OCI-LY7 (cell line): ENCODE measurements at regions not wholly inside any gene's neighbourhood (a gene's known extent, or its start where the extent isn't known, plus 50 kb on each side); places are given as distances from the start of the nearest gene placed in this dataset.

Source experiments
- BruUV-seq: library from RNA; stranded (reverse); fragments of 400-500 nt; replicated peaks from 2 replicates; lab custom pipeline; 2021; lab: Mats Ljungman, UMichigan
- CTCF ChIA-PET: fragments of 300-600 bp; sonication (Branson Sonifier 250); formaldehyde crosslinking; loops from one replicate; lab custom pipeline; 2022; ENCODE audit warnings: antibody characterized with exemption; ENCODE audit not compliant: unreplicated experiment; lab: Charles Lee
- POLR2A ChIA-PET: fragments of 300-600 bp; sonication (Branson Sonifier 250); formaldehyde crosslinking; loops from one replicate; lab custom pipeline; 2022; ENCODE audit warnings: antibody characterized with exemption; lab: Charles Lee
- DNase-seq: peaks from one replicate; pipeline ENCODE4 v3.0.0-alpha.2; 2015; ENCODE audit warnings: low spot score
- H2AFZ ChIP-seq: fragments of 200-600 bp; sonication (generic), shearing (Covaris generic); 2 replicates; pipeline ENCODE4 v1.6.1; 2014; ENCODE audit warnings: mild to moderate bottlenecking, antibody characterized with exemption, low read length, moderate library complexity
- H3K27ac ChIP-seq: fragments of 200-600 bp; sonication (generic); 2 replicates; pipeline ENCODE4 v1.5.1; 2014; ENCODE audit warnings: mixed run types, low read depth, mild to moderate bottlenecking, moderate library complexity, low read length, inconsistent platforms; ENCODE audit not compliant: poor library complexity, severe bottlenecking
- H3K36me3 ChIP-seq: fragments of 200-600 bp; sonication (generic); 2 replicates; pipeline ENCODE4 v1.6.1; 2014; ENCODE audit warnings: mild to moderate bottlenecking, antibody characterized with exemption, low read length, moderate library complexity, mixed read lengths; ENCODE audit not compliant: insufficient read depth
- H3K4me1 ChIP-seq: fragments of 200-600 bp; sonication (generic); 2 replicates; pipeline ENCODE4 v1.5.1; 2014; ENCODE audit warnings: mild to moderate bottlenecking, low read length; ENCODE audit not compliant: insufficient read depth, poor library complexity, severe bottlenecking
- H3K4me2 ChIP-seq: fragments of 200-600 bp; sonication (generic); 2 replicates; pipeline ENCODE4 v1.6.1; 2014; ENCODE audit warnings: mild to moderate bottlenecking, low read length
- H3K4me3 ChIP-seq: fragments of 200-600 bp; sonication (generic); 2 replicates; pipeline ENCODE4 v1.5.1; 2014; ENCODE audit warnings: mild to moderate bottlenecking, low read depth, low read length; ENCODE audit not compliant: poor library complexity, severe bottlenecking
- H3K79me2 ChIP-seq: fragments of 200-600 bp; sonication (generic); 2 replicates; pipeline ENCODE4 v1.6.1; 2016; ENCODE audit warnings: low read depth, mild to moderate bottlenecking, low read length, moderate library complexity, mixed read lengths; ENCODE audit not compliant: insufficient read depth
- H3K9me2 ChIP-seq: fragments of 200-600 bp; sonication (generic); 2 replicates; pipeline ENCODE4 v1.6.1; 2016; ENCODE audit warnings: mild to moderate bottlenecking, low read length, mixed read lengths; ENCODE audit not compliant: insufficient read depth
- H3K9me3 ChIP-seq: fragments of 200-600 bp; sonication (generic); 2 replicates; pipeline ENCODE4 v1.6.1; 2014; ENCODE audit warnings: mild to moderate bottlenecking, mixed run types, low read length, mixed read lengths
- H4K20me1 ChIP-seq: fragments of 200-600 bp; sonication (generic); 2 replicates; pipeline ENCODE4 v1.6.1; 2014; ENCODE audit warnings: mild to moderate bottlenecking, antibody characterized with exemption, low read length, moderate library complexity, mixed read lengths; ENCODE audit not compliant: insufficient read depth
- CTCF ChIP-seq: fragments of 200-600 bp; sonication (generic); conservative IDR thresholded peaks from 2 replicates; pipeline ENCODE4 v1.5.1; 2014; ENCODE audit warnings: mild to moderate bottlenecking, antibody characterized with exemption, low read length, moderate library complexity, mixed read lengths
- EZH2phosphoT487 ChIP-seq: fragments of 200-600 bp; sonication (generic); IDR thresholded peaks from 2 replicates; pipeline ENCODE4 v1.6.1; 2018; ENCODE audit warnings: low read depth, borderline replicate concordance, mild to moderate bottlenecking, mixed run types, antibody characterized with exemption, low read length, moderate library complexity, mixed read lengths
- intact Hi-C: fragments of 100-400 bp; cut with micrococcal nuclease; formaldehyde crosslinking; loops from one replicate; pipeline ENCODE4 v1.10.0; 2022; ENCODE audit not compliant: unreplicated experiment

- H3K4me2 ChIP-seq, result no peak overlapping the region
- H3K79me2 ChIP-seq, result no peaks in the 10 kb centered on the region
- DNase-seq, result no peak
- intact Hi-C loops, result loop anchor here (5.0 kb wide), 1 partner anchor 95 kb away; the partner anchor contains the start of gene IL12B
- TF ChIP-seq CTCF, result no peak
- no peak for TF ChIP-seq EZH2phosphoT487
- no TSS peak for BruUV-seq
- H3K4me1 ChIP-seq, result no peaks in the 10 kb centered on the region
- H3K27ac ChIP-seq, result no peak overlapping the region
- H3K9me2 ChIP-seq, result no peaks in the 10 kb centered on the region
- no peak overlapping the region for H2AFZ ChIP-seq
- POLR2A ChIA-PET, result interaction anchor here (0.8 to 1.9 kb wide), 5 partner anchors 7 to 23 kb away, joined by 3 to 10 read pairs (median 3); no protein-coding TSS in a partner anchor
- no peak overlapping the region for H3K4me3 ChIP-seq
- no peaks in the 10 kb centered on the region for H3K9me3 ChIP-seq
- no peaks in the 10 kb centered on the region for H3K36me3 ChIP-seq
- CTCF ChIA-PET, result no interaction called here
- no peaks in the 10 kb centered on the region for H4K20me1 ChIP-seq
Measured at GRCh38 chr5:159427180-159428012, 97.1 kb upstream of the IL12B start.

GRCh38 chr5:159430361-159431012, 100.2 kb upstream of the IL12B start:
- BruUV-seq, result no TSS peak
- Histone ChIP-seq H4K20me1 (no peaks in the 10 kb centered on the region), H3K4me3 (no peak overlapping the region), H3K9me2 (no peaks in the 10 kb centered on the region), H3K4me1 (no peaks in the 10 kb centered on the region), H3K79me2 (no peaks in the 10 kb centered on the region), H3K36me3 (no peaks in the 10 kb centered on the region), H2AFZ (no peak overlapping the region), H3K27ac (no peak overlapping the region), H3K4me2 (no peak overlapping the region), H3K9me3 (no peaks in the 10 kb centered on the region)
- CTCF ChIA-PET, result no interaction called here
- intact Hi-C loops, result loop anchor here (1.0 kb wide), 1 partner anchor 18 kb away; no protein-coding TSS in a partner anchor
- TF ChIP-seq EZH2phosphoT487, result no peak
- TF ChIP-seq CTCF, result no peak
- no peak for DNase-seq
- POLR2A ChIA-PET, result interaction anchor here (0.7 to 1.3 kb wide), 3 partner anchors 10 to 820 kb away, joined by 3 read pairs; no protein-coding TSS in a partner anchor
